ENCODE measurements at regions not wholly inside any gene's neighbourhood (a gene's known extent, or its start where the extent isn't known, plus 50 kb on each side); places are given as distances from the start of the nearest gene placed in this dataset.

- 95% methylated on average over 1 of the region's 1 CpG for WGBS
- H3K4me1 ChIP-seq (ENCODE audit: control insufficient read depth in 2 of 2, insufficient read depth in 2 of 2, low read length in 2 of 2) = no peaks in the 10 kb centered on the region
- no peaks in the 10 kb centered on the region for H3K9me3 ChIP-seq (ENCODE audit: control insufficient read depth in 2 of 2, insufficient read depth in 1 of 2, low read length in 1 of 2)
- no peaks in the 10 kb centered on the region for H3K27me3 ChIP-seq (ENCODE audit: control insufficient read depth in 2 of 2, insufficient read depth in 1 of 2, low read length in 1 of 2)
- H3K36me3 ChIP-seq (ENCODE audit: control insufficient read depth in 2 of 2, insufficient read depth in 2 of 2, low read length in 1 of 2) = no peaks in the 10 kb centered on the region
- no peak overlapping the region for H3K27ac ChIP-seq (ENCODE audit: low read depth in 1 of 2, low read length in 1 of 2)
- no peak overlapping the region for H3K4me3 ChIP-seq (ENCODE audit: low read length in 2 of 2)
- no peak for DNase-seq (ENCODE audit: low read depth in 6 of 9, low spot score in 9 of 9)
Measured at GRCh38 chr5:97835112-97835511, 652.1 kb upstream of the RIOK2 start.

- Histone ChIP-seq H3K9me3 (ENCODE audit: control insufficient read depth in 2 of 2, insufficient read depth in 1 of 2, low read length in 1 of 2) (no peaks in the 10 kb centered on the region), H3K4me3 (ENCODE audit: low read length in 2 of 2) (no peak overlapping the region), H3K36me3 (ENCODE audit: control insufficient read depth in 2 of 2, insufficient read depth in 2 of 2, low read length in 1 of 2) (no peaks in the 10 kb centered on the region), H3K27me3 (ENCODE audit: control insufficient read depth in 2 of 2, insufficient read depth in 1 of 2, low read length in 1 of 2) (no peaks in the 10 kb centered on the region), H3K27ac (ENCODE audit: low read depth in 1 of 2, low read length in 1 of 2) (no peak overlapping the region), H3K4me1 (ENCODE audit: control insufficient read depth in 2 of 2, insufficient read depth in 2 of 2, low read length in 2 of 2) (no peaks in the 10 kb centered on the region)
- no peak for DNase-seq (ENCODE audit: low read depth in 6 of 9, low spot score in 9 of 9)
- WGBS = 87% methylated on average over 4 of the region's 4 CpGs
Measured at GRCh38 chr5:97836816-97837215, 653.8 kb upstream of the RIOK2 start.

- no peak overlapping the region for H3K27ac ChIP-seq (ENCODE audit: low read depth in 1 of 2, low read length in 1 of 2)
- H3K4me1 ChIP-seq (ENCODE audit: control insufficient read depth in 2 of 2, insufficient read depth in 2 of 2, low read length in 2 of 2) = no peaks in the 10 kb centered on the region
- no peak overlapping the region for H3K4me3 ChIP-seq (ENCODE audit: low read length in 2 of 2)
- H3K27me3 ChIP-seq (ENCODE audit: control insufficient read depth in 2 of 2, insufficient read depth in 1 of 2, low read length in 1 of 2) = no peaks in the 10 kb centered on the region
- 46% methylated on average over 1 of the region's 1 CpG for whole genome bisulfite sequencing
- H3K36me3 ChIP-seq (ENCODE audit: control insufficient read depth in 2 of 2, insufficient read depth in 2 of 2, low read length in 1 of 2) = no peaks in the 10 kb centered on the region
- H3K9me3 ChIP-seq (ENCODE audit: control insufficient read depth in 2 of 2, insufficient read depth in 1 of 2, low read length in 1 of 2) = no peaks in the 10 kb centered on the region
- no peak for DNase-seq (ENCODE audit: low read depth in 6 of 9, low spot score in 9 of 9)
Measured at GRCh38 chr5:97838214-97838613, 655.2 kb upstream of the RIOK2 start.

GRCh38 chr5:97839341-97840086 lies 656.5 kb upstream of the RIOK2 start:
- H3K36me3 ChIP-seq (ENCODE audit: control insufficient read depth in 2 of 2, insufficient read depth in 2 of 2, low read length in 1 of 2) = no peaks in the 10 kb centered on the region
- H3K4me1 ChIP-seq (ENCODE audit: control insufficient read depth in 2 of 2, insufficient read depth in 2 of 2, low read length in 2 of 2) = no peaks in the 10 kb centered on the region
- no peaks in the 10 kb centered on the region for H3K27me3 ChIP-seq (ENCODE audit: control insufficient read depth in 2 of 2, insufficient read depth in 1 of 2, low read length in 1 of 2)
- no peak for DNase-seq (ENCODE audit: low read depth in 6 of 9, low spot score in 9 of 9)
- no peaks in the 10 kb centered on the region for H3K9me3 ChIP-seq (ENCODE audit: control insufficient read depth in 2 of 2, insufficient read depth in 1 of 2, low read length in 1 of 2)
- H3K27ac ChIP-seq (ENCODE audit: low read depth in 1 of 2, low read length in 1 of 2) = no peak overlapping the region
- WGBS = 88% methylated on average over 2 of the region's 2 CpGs
- H3K4me3 ChIP-seq (ENCODE audit: low read length in 2 of 2) = no peak overlapping the region

- H3K27me3 ChIP-seq (ENCODE audit: control insufficient read depth in 2 of 2, insufficient read depth in 1 of 2, low read length in 1 of 2) = no peaks in the 10 kb centered on the region
Measured at GRCh38 chr5:97840643-97841042, 657.6 kb upstream of the RIOK2 start.

GRCh38 chr5:97842687-97843086 lies 659.6 kb upstream of the RIOK2 start:
- Histone ChIP-seq H3K4me1 (ENCODE audit: control insufficient read depth in 2 of 2, insufficient read depth in 2 of 2, low read length in 2 of 2) (no peaks in the 10 kb centered on the region), H3K4me3 (ENCODE audit: low read length in 2 of 2) (no peak overlapping the region), H3K9me3 (ENCODE audit: control insufficient read depth in 2 of 2, insufficient read depth in 1 of 2, low read length in 1 of 2) (no peaks in the 10 kb centered on the region), H3K36me3 (ENCODE audit: control insufficient read depth in 2 of 2, insufficient read depth in 2 of 2, low read length in 1 of 2) (no peaks in the 10 kb centered on the region), H3K27me3 (ENCODE audit: control insufficient read depth in 2 of 2, insufficient read depth in 1 of 2, low read length in 1 of 2) (no peaks in the 10 kb centered on the region), H3K27ac (ENCODE audit: low read depth in 1 of 2, low read length in 1 of 2) (no peak overlapping the region)
- no peak for DNase-seq (ENCODE audit: low read depth in 6 of 9, low spot score in 9 of 9)
- 93% methylated on average over 1 of the region's 1 CpG for WGBS

More at GRCh38 chr5:97840643-97841042, 657.6 kb upstream of the RIOK2 start:
- Histone ChIP-seq H3K4me1 (ENCODE audit: control insufficient read depth in 2 of 2, insufficient read depth in 2 of 2, low read length in 2 of 2) (no peaks in the 10 kb centered on the region), H3K36me3 (ENCODE audit: control insufficient read depth in 2 of 2, insufficient read depth in 2 of 2, low read length in 1 of 2) (no peaks in the 10 kb centered on the region), H3K9me3 (ENCODE audit: control insufficient read depth in 2 of 2, insufficient read depth in 1 of 2, low read length in 1 of 2) (no peaks in the 10 kb centered on the region), H3K4me3 (ENCODE audit: low read length in 2 of 2) (no peak overlapping the region), H3K27ac (ENCODE audit: low read depth in 1 of 2, low read length in 1 of 2) (no peak overlapping the region)
- 86% methylated on average over 3 of the region's 3 CpGs for WGBS
- DNase-seq (ENCODE audit: low read depth in 6 of 9, low spot score in 9 of 9) = no peak

- Histone ChIP-seq H3K27me3 (ENCODE audit: control insufficient read depth in 2 of 2, insufficient read depth in 1 of 2, low read length in 1 of 2) (no peaks in the 10 kb centered on the region), H3K9me3 (ENCODE audit: control insufficient read depth in 2 of 2, insufficient read depth in 1 of 2, low read length in 1 of 2) (no peaks in the 10 kb centered on the region), H3K36me3 (ENCODE audit: control insufficient read depth in 2 of 2, insufficient read depth in 2 of 2, low read length in 1 of 2) (no peaks in the 10 kb centered on the region), H3K27ac (ENCODE audit: low read depth in 1 of 2, low read length in 1 of 2) (no peak overlapping the region), H3K4me1 (ENCODE audit: control insufficient read depth in 2 of 2, insufficient read depth in 2 of 2, low read length in 2 of 2) (no peaks in the 10 kb centered on the region), H3K4me3 (ENCODE audit: low read length in 2 of 2) (no peak overlapping the region)
- 79% methylated on average over 4 of the region's 4 CpGs for WGBS
- DNase-seq (ENCODE audit: low read depth in 6 of 9, low spot score in 9 of 9) = no peak
Measured at GRCh38 chr5:97844797-97845196, 661.8 kb upstream of the RIOK2 start.

GRCh38 chr5:97846643-97847042 lies 663.6 kb upstream of the RIOK2 start:
- Histone ChIP-seq H3K4me3 (ENCODE audit: low read length in 2 of 2) (no peak overlapping the region), H3K27me3 (ENCODE audit: control insufficient read depth in 2 of 2, insufficient read depth in 1 of 2, low read length in 1 of 2) (no peaks in the 10 kb centered on the region), H3K27ac (ENCODE audit: low read depth in 1 of 2, low read length in 1 of 2) (no peak overlapping the region), H3K9me3 (ENCODE audit: control insufficient read depth in 2 of 2, insufficient read depth in 1 of 2, low read length in 1 of 2) (no peaks in the 10 kb centered on the region), H3K4me1 (ENCODE audit: control insufficient read depth in 2 of 2, insufficient read depth in 2 of 2, low read length in 2 of 2) (no peaks in the 10 kb centered on the region), H3K36me3 (ENCODE audit: control insufficient read depth in 2 of 2, insufficient read depth in 2 of 2, low read length in 1 of 2) (no peaks in the 10 kb centered on the region)
- DNase-seq (ENCODE audit: low read depth in 6 of 9, low spot score in 9 of 9) = no peak

GRCh38 chr5:97847920-97848631 lies 665.0 kb upstream of the RIOK2 start:
- Histone ChIP-seq H3K9me3 (ENCODE audit: control insufficient read depth in 2 of 2, insufficient read depth in 1 of 2, low read length in 1 of 2) (no peaks in the 10 kb centered on the region), H3K27me3 (ENCODE audit: control insufficient read depth in 2 of 2, insufficient read depth in 1 of 2, low read length in 1 of 2) (no peaks in the 10 kb centered on the region), H3K27ac (ENCODE audit: low read depth in 1 of 2, low read length in 1 of 2) (no peak overlapping the region), H3K36me3 (ENCODE audit: control insufficient read depth in 2 of 2, insufficient read depth in 2 of 2, low read length in 1 of 2) (no peaks in the 10 kb centered on the region), H3K4me1 (ENCODE audit: control insufficient read depth in 2 of 2, insufficient read depth in 2 of 2, low read length in 2 of 2) (no peaks in the 10 kb centered on the region), H3K4me3 (ENCODE audit: low read length in 2 of 2) (no peak overlapping the region)
- WGBS = 91% methylated on average over 2 of the region's 2 CpGs
- DNase-seq (ENCODE audit: low read depth in 6 of 9, low spot score in 9 of 9) = no peak

All from thymus (tissue), 11 donors.